NB4 (cell line): ENCODE measurements at regions not wholly inside any gene's neighbourhood (a gene's known extent, or its start where the extent isn't known, plus 50 kb on each side); places are given as distances from the start of the nearest gene placed in this dataset.
"Not testable (repeated sequence)": the region's sequence is repeated elsewhere in the genome, so short reads cannot be mapped to it uniquely, and the experiment has no call there.

Source experiments
- POLR2A ChIP-seq: IDR thresholded peaks from 2 replicates; pipeline ENCODE4 v1.6.1; 2011; ENCODE audit warnings: mild to moderate bottlenecking; ENCODE audit not compliant: insufficient read length; ENCODE audit errors: extremely low read depth
- TF ChIP-seq, protein P1 (sequence below): IDR thresholded peaks from one replicate; pipeline ENCODE4 v1.5.1; 2012; ENCODE audit warnings: low read depth, low read length

DNA sequence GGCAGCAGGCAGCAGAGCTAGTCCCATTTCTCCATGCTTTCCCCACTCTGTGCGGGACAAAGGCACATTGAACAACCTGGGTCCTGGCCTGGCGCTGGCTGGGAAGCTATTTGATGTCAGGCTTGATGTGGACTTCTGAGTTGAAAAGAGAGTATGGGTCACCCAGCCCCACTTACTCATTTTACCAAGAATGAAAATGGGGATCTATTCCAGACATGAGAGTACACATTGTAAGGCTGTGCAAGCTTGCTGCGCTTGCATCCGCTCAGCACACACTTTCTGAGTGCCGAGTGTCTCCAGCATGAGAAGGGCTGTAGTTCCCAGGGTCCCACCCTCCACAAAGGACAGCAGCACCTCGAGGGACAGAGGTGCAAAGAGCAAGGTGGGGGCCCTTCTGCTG, 71.7 kb upstream of the PLEKHG4B start:
- TF ChIP-seq, protein P1, sequence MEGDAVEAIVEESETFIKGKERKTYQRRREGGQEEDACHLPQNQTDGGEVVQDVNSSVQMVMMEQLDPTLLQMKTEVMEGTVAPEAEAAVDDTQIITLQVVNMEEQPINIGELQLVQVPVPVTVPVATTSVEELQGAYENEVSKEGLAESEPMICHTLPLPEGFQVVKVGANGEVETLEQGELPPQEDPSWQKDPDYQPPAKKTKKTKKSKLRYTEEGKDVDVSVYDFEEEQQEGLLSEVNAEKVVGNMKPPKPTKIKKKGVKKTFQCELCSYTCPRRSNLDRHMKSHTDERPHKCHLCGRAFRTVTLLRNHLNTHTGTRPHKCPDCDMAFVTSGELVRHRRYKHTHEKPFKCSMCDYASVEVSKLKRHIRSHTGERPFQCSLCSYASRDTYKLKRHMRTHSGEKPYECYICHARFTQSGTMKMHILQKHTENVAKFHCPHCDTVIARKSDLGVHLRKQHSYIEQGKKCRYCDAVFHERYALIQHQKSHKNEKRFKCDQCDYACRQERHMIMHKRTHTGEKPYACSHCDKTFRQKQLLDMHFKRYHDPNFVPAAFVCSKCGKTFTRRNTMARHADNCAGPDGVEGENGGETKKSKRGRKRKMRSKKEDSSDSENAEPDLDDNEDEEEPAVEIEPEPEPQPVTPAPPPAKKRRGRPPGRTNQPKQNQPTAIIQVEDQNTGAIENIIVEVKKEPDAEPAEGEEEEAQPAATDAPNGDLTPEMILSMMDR, result not testable (repeated sequence)
- TF ChIP-seq POLR2A, result not testable (repeated sequence)
